ENCODE measurements at regions not wholly inside any gene's neighbourhood (a gene's known extent, or its start where the extent isn't known, plus 50 kb on each side); places are given as distances from the start of the nearest gene placed in this dataset.

GRCh38 chr16:88279998-88280397 is 102.8 kb upstream of the ZNF469 start:
- no peak for DNase-seq
- H3K27me3 Mint-ChIP-seq: no peaks in the 10 kb centered on the region

GRCh38 chr16:88281858-88282563 is 100.7 kb upstream of the ZNF469 start:
- no peak overlapping the region for H3K4me3 Mint-ChIP-seq
- POLR2A ChIA-PET: no interaction called here
- CTCF ChIA-PET: no interaction called here
- H3K27me3 Mint-ChIP-seq: no peaks in the 10 kb centered on the region
- intact Hi-C loops (cut with DNase I, micrococcal nuclease): no loop called here
- ATAC-seq: no peak
- no peaks in the 10 kb centered on the region for H3K4me1 Mint-ChIP-seq
- no peak overlapping the region for H3K27ac Mint-ChIP-seq
- no peak for DNase-seq
- no peaks in the 10 kb centered on the region for H3K36me3 Mint-ChIP-seq (ENCODE audit: low read depth)
- peaks cover 6% of the 10 kb centered on the region for H3K9me3 Mint-ChIP-seq (ENCODE audit: low read depth)

More at GRCh38 chr16:88279998-88280397, 102.8 kb upstream of the ZNF469 start:
- intact Hi-C loops (cut with DNase I, micrococcal nuclease): no loop called here
- Mint-ChIP-seq H3K36me3 (ENCODE audit: low read depth) (no peaks in the 10 kb centered on the region), H3K4me1 (no peaks in the 10 kb centered on the region), H3K27ac (no peak overlapping the region), H3K9me3 (ENCODE audit: low read depth) (peaks cover 4% of the 10 kb centered on the region), H3K4me3 (no peak overlapping the region)
- ATAC-seq: no peak
- CTCF ChIA-PET: no interaction called here
- POLR2A ChIA-PET: no interaction called here

- DNase-seq (no peak), ATAC-seq (no peak)
- Mint-ChIP-seq H3K4me3 (no peak overlapping the region), H3K36me3 (ENCODE audit: low read depth) (peaks cover 2% of the 10 kb centered on the region), H3K27me3 (no peaks in the 10 kb centered on the region), H3K9me3 (ENCODE audit: low read depth) (peaks cover 11% of the 10 kb centered on the region), H3K4me1 (no peaks in the 10 kb centered on the region), H3K27ac (no peak overlapping the region)
- intact Hi-C loops (cut with DNase I, micrococcal nuclease): no loop called here
- ChIA-PET POLR2A (no interaction called here), CTCF (no interaction called here)
These were observed 100.0 kb upstream of the ZNF469 start for GRCh38 chr16:88282564-88283395.

GRCh38 chr16:88283596-88283995 is 99.2 kb upstream of the ZNF469 start:
- H3K9me3 Mint-ChIP-seq (ENCODE audit: low read depth): peaks cover 11% of the 10 kb centered on the region
- H3K36me3 Mint-ChIP-seq (ENCODE audit: low read depth): peaks cover 2% of the 10 kb centered on the region
- CTCF ChIA-PET: no interaction called here
- intact Hi-C loops (cut with DNase I, micrococcal nuclease): no loop called here
- no peaks in the 10 kb centered on the region for H3K27me3 Mint-ChIP-seq
- POLR2A ChIA-PET: no interaction called here
- no peak for DNase-seq
- no peak overlapping the region for H3K4me3 Mint-ChIP-seq
- H3K4me1 Mint-ChIP-seq: no peaks in the 10 kb centered on the region
- no peak overlapping the region for H3K27ac Mint-ChIP-seq
- ATAC-seq: no peak

GRCh38 chr16:88284101-88284500 is 98.7 kb upstream of the ZNF469 start:
- peaks cover 10% of the 10 kb centered on the region for H3K9me3 Mint-ChIP-seq (ENCODE audit: low read depth)
- H3K27me3 Mint-ChIP-seq: no peaks in the 10 kb centered on the region
- H3K4me3 Mint-ChIP-seq: no peak overlapping the region
- CTCF ChIA-PET: no interaction called here
- no peak for ATAC-seq
- no peak for DNase-seq
- no peak overlapping the region for H3K27ac Mint-ChIP-seq
- POLR2A ChIA-PET: no interaction called here
- intact Hi-C loops (cut with DNase I, micrococcal nuclease): no loop called here
- H3K36me3 Mint-ChIP-seq (ENCODE audit: low read depth): peaks cover 2% of the 10 kb centered on the region
- H3K4me1 Mint-ChIP-seq: no peaks in the 10 kb centered on the region

- ChIA-PET POLR2A (interaction anchor here (0.6 kb wide), 1 partner anchor 1740 kb away, joined by 5 read pairs; no protein-coding TSS in a partner anchor), CTCF (no interaction called here)
- H3K4me1 Mint-ChIP-seq: no peaks in the 10 kb centered on the region
- peaks cover 9% of the 10 kb centered on the region for H3K9me3 Mint-ChIP-seq (ENCODE audit: low read depth)
- H3K27ac Mint-ChIP-seq: no peak overlapping the region
- H3K27me3 Mint-ChIP-seq: no peaks in the 10 kb centered on the region
- no peak overlapping the region for H3K4me3 Mint-ChIP-seq
- H3K36me3 Mint-ChIP-seq (ENCODE audit: low read depth): peaks cover 2% of the 10 kb centered on the region
- ATAC-seq (no peak), DNase-seq (no peak)
- intact Hi-C loops (cut with DNase I, micrococcal nuclease): no loop called here
These were observed 97.9 kb upstream of the ZNF469 start for GRCh38 chr16:88284626-88285513.

- H3K36me3 Mint-ChIP-seq (ENCODE audit: low read depth): peaks cover 2% of the 10 kb centered on the region
- CTCF ChIA-PET: interaction anchor here (0.7 kb wide), 1 partner anchor 152 kb away, joined by 3 read pairs; no protein-coding TSS in a partner anchor
- no peak for ATAC-seq
- H3K9me3 Mint-ChIP-seq (ENCODE audit: low read depth): peaks cover 9% of the 10 kb centered on the region
- POLR2A ChIA-PET: interaction anchor here (0.6 kb wide), 1 partner anchor 1739 kb away, joined by 5 read pairs; no protein-coding TSS in a partner anchor
- no peak overlapping the region for H3K27ac Mint-ChIP-seq
- no peak overlapping the region for H3K4me3 Mint-ChIP-seq
- no peaks in the 10 kb centered on the region for H3K27me3 Mint-ChIP-seq
- H3K4me1 Mint-ChIP-seq: no peaks in the 10 kb centered on the region
- no peak for DNase-seq
- intact Hi-C loops (cut with DNase I, micrococcal nuclease): no loop called here
These were observed 97.3 kb upstream of the ZNF469 start for GRCh38 chr16:88285514-88285822.

GRCh38 chr16:88286301-88286923 is 96.3 kb upstream of the ZNF469 start:
- H3K4me3 Mint-ChIP-seq: no peak overlapping the region
- H3K36me3 Mint-ChIP-seq (ENCODE audit: low read depth): peaks cover 2% of the 10 kb centered on the region
- ChIA-PET CTCF (interaction anchor here (0.7 kb wide), 1 partner anchor 151 kb away, joined by 3 read pairs; no protein-coding TSS in a partner anchor), POLR2A (no interaction called here)
- peaks cover 9% of the 10 kb centered on the region for H3K9me3 Mint-ChIP-seq (ENCODE audit: low read depth)
- intact Hi-C loops (cut with DNase I, micrococcal nuclease): no loop called here
- ATAC-seq (no peak), DNase-seq (no peak)
- no peak overlapping the region for H3K27ac Mint-ChIP-seq
- no peaks in the 10 kb centered on the region for H3K27me3 Mint-ChIP-seq
- H3K4me1 Mint-ChIP-seq: no peaks in the 10 kb centered on the region

GRCh38 chr16:88287219-88287618 is 95.5 kb upstream of the ZNF469 start:
- CTCF ChIA-PET: interaction anchor here (1.3 kb wide), 1 partner anchor 119 kb away, joined by 3 read pairs; no protein-coding TSS in a partner anchor
- ATAC-seq (no peak), DNase-seq (peak; percentile 52)

GRCh38 chr16:88288303-88288702 is 94.5 kb upstream of the ZNF469 start:
- Mint-ChIP-seq H3K4me1 (no peaks in the 10 kb centered on the region), H3K9me3 (ENCODE audit: low read depth) (peaks cover 9% of the 10 kb centered on the region), H3K27me3 (peaks cover 6% of the 10 kb centered on the region), H3K4me3 (no peak overlapping the region), H3K27ac (no peak overlapping the region), H3K36me3 (ENCODE audit: low read depth) (peaks cover 2% of the 10 kb centered on the region)
- DNase-seq: no peak
- intact Hi-C loops (cut with DNase I, micrococcal nuclease): no loop called here
- ATAC-seq: no peak
- ChIA-PET CTCF (interaction anchor here (1.3 kb wide), 1 partner anchor 118 kb away, joined by 3 read pairs; no protein-coding TSS in a partner anchor), POLR2A (no interaction called here)

More at GRCh38 chr16:88287219-88287618, 95.5 kb upstream of the ZNF469 start:
- intact Hi-C loops (cut with DNase I, micrococcal nuclease): no loop called here
- POLR2A ChIA-PET: no interaction called here
- H3K27me3 Mint-ChIP-seq: no peaks in the 10 kb centered on the region
- peaks cover 9% of the 10 kb centered on the region for H3K9me3 Mint-ChIP-seq (ENCODE audit: low read depth)
- H3K4me3 Mint-ChIP-seq: no peak overlapping the region
- no peaks in the 10 kb centered on the region for H3K4me1 Mint-ChIP-seq
- H3K27ac Mint-ChIP-seq: no peak overlapping the region
- peaks cover 2% of the 10 kb centered on the region for H3K36me3 Mint-ChIP-seq (ENCODE audit: low read depth)

GRCh38 chr16:88289001-88289400 is 93.8 kb upstream of the ZNF469 start:
- Mint-ChIP-seq H3K4me3 (no peak overlapping the region), H3K9me3 (ENCODE audit: low read depth) (peaks cover 9% of the 10 kb centered on the region), H3K36me3 (ENCODE audit: low read depth) (peaks cover 2% of the 10 kb centered on the region), H3K27ac (no peak overlapping the region), H3K4me1 (no peaks in the 10 kb centered on the region), H3K27me3 (peaks cover 6% of the 10 kb centered on the region)
- intact Hi-C loops (cut with DNase I, micrococcal nuclease): no loop called here
- CTCF ChIA-PET: no interaction called here
- ATAC-seq (no peak), DNase-seq (no peak)
- POLR2A ChIA-PET: no interaction called here

Measured in activated CD4-positive, alpha-beta T cell treated with anti-CD3 and anti-CD28 coated beads for 36 hours (primary cell).